GM19395 (cell line): ENCODE measurements at regions not wholly inside any gene's neighbourhood (a gene's known extent, or its start where the extent isn't known, plus 50 kb on each side); places are given as distances from the start of the nearest gene placed in this dataset.

Experiments used
- ATAC-seq: cut with Tn5 transposase; IDR thresholded peaks from one replicate; pipeline ENCODE4 v1.9.1; 2021; ENCODE audit warnings: mild to moderate bottlenecking, moderate library complexity; ENCODE audit not compliant: unreplicated experiment

GRCh38 chr10:2659660-2660209 is 407.6 kb upstream of the PFKP start:
- ATAC-seq, result no peak

GRCh38 chr10:2658780-2659179 is 408.6 kb upstream of the PFKP start:
- ATAC-seq, result no peak

GRCh38 chr10:2650328-2650727 is 417.0 kb upstream of the PFKP start:
- no peak for ATAC-seq

GRCh38 chr10:2641028-2641427 is 426.3 kb upstream of the PFKP start:
- ATAC-seq, result no peak

- no peak for ATAC-seq
Measured at GRCh38 chr10:2633630-2634029, 433.7 kb upstream of the PFKP start.

- ATAC-seq, result no peak
Measured at GRCh38 chr10:2631557-2632205, 435.7 kb upstream of the PFKP start.

- ATAC-seq, result no peak
Measured at GRCh38 chr10:2628705-2629104, 438.6 kb upstream of the PFKP start.

- no peak for ATAC-seq
Measured at GRCh38 chr10:2627969-2628368, 439.4 kb upstream of the PFKP start.

GRCh38 chr10:2625094-2625493 is 442.3 kb upstream of the PFKP start:
- no peak for ATAC-seq

GRCh38 chr10:2623675-2624274 is 443.6 kb upstream of the PFKP start:
- ATAC-seq, result no peak

- no peak for ATAC-seq
Measured at GRCh38 chr10:2620827-2621521, 446.4 kb upstream of the PFKP start.

- no peak for ATAC-seq
Measured at GRCh38 chr10:2619916-2620315, 447.4 kb upstream of the PFKP start.

- ATAC-seq, result no peak
Measured at GRCh38 chr10:2619472-2619871, 447.9 kb upstream of the PFKP start.

- no peak for ATAC-seq
Measured at GRCh38 chr10:2618690-2619089, 448.7 kb upstream of the PFKP start.

GRCh38 chr10:2616215-2616614 is 451.1 kb upstream of the PFKP start:
- no peak for ATAC-seq

- no peak for ATAC-seq
Measured at GRCh38 chr10:2611603-2612002, 455.7 kb upstream of the PFKP start.

GRCh38 chr10:2610946-2611345 is 456.4 kb upstream of the PFKP start:
- no peak for ATAC-seq

GRCh38 chr10:2604891-2605290 is 462.5 kb upstream of the PFKP start:
- no peak for ATAC-seq

GRCh38 chr10:2599571-2599970 is 467.8 kb upstream of the PFKP start:
- ATAC-seq, result no peak

GRCh38 chr10:2592360-2593160 is 474.8 kb upstream of the PFKP start:
- no peak for ATAC-seq

- ATAC-seq, result no peak
Measured at GRCh38 chr10:2589196-2589595, 478.2 kb upstream of the PFKP start.
